Mesothelial cell of epicardium (in vitro differentiated cells): ENCODE measurements at regions not wholly inside any gene's neighbourhood (a gene's known extent, or its start where the extent isn't known, plus 50 kb on each side); places are given as distances from the start of the nearest gene placed in this dataset.

Source experiments
- DNase-seq, 2 experiments: peaks; one replicate each; pipeline ENCODE4 v3.0.0; 2021; ENCODE audit warnings: low spot score in 2 of 2; ENCODE audit not compliant: unreplicated experiment in 2 of 2
- H3K27ac Mint-ChIP-seq: 2 replicates; pipeline ENCODE4 v1.8.0; 2021; ENCODE audit warnings: mixed read lengths
- H3K27me3 Mint-ChIP-seq: 2 replicates; pipeline ENCODE4 v1.8.0; 2021; ENCODE audit warnings: low read depth, mixed read lengths
- H3K36me3 Mint-ChIP-seq: 2 replicates; pipeline ENCODE4 v1.8.0; 2021; ENCODE audit warnings: mixed read lengths
- H3K4me1 Mint-ChIP-seq: 2 replicates; pipeline ENCODE4 v1.8.0; 2021; ENCODE audit warnings: mixed read lengths
- H3K4me3 Mint-ChIP-seq: 2 replicates; pipeline ENCODE4 v1.8.0; 2021; ENCODE audit warnings: mild to moderate bottlenecking, moderate library complexity, mixed read lengths
- H3K9me3 Mint-ChIP-seq: 2 replicates; pipeline ENCODE4 v1.8.0; 2021; ENCODE audit warnings: mixed read lengths
- TF ChIP-seq, protein P1 (sequence below): fragments of 200-600 bp; sonication (generic); IDR thresholded peaks from one replicate; pipeline ENCODE4 v1.5.0; 2021; ENCODE audit warnings: antibody characterized with exemption; ENCODE audit not compliant: unreplicated experiment

DNA sequence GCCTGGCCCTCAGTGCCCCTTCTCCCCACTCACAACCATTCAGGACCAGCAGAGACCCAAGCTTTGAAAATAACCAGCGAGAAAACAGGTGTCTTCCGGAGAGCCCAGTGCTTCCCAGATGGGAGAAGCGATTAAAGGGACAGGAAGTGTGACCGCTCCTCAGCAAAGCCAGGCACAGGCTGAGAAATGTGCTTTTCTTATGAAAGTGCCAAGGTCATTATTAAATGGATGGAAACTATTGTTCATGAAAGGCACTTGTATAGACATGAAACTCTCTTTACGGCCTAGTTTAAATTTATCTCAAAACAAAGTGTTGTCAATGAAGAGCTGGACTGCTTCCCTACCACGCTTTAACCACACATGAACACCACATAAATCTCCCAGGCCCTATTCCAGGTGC lies 210.4 kb downstream of the SPTSSA start:
- no peaks in the 10 kb centered on the region for H3K4me1 Mint-ChIP-seq
- TF ChIP-seq, protein P1, sequence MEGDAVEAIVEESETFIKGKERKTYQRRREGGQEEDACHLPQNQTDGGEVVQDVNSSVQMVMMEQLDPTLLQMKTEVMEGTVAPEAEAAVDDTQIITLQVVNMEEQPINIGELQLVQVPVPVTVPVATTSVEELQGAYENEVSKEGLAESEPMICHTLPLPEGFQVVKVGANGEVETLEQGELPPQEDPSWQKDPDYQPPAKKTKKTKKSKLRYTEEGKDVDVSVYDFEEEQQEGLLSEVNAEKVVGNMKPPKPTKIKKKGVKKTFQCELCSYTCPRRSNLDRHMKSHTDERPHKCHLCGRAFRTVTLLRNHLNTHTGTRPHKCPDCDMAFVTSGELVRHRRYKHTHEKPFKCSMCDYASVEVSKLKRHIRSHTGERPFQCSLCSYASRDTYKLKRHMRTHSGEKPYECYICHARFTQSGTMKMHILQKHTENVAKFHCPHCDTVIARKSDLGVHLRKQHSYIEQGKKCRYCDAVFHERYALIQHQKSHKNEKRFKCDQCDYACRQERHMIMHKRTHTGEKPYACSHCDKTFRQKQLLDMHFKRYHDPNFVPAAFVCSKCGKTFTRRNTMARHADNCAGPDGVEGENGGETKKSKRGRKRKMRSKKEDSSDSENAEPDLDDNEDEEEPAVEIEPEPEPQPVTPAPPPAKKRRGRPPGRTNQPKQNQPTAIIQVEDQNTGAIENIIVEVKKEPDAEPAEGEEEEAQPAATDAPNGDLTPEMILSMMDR: no peak

DNA sequence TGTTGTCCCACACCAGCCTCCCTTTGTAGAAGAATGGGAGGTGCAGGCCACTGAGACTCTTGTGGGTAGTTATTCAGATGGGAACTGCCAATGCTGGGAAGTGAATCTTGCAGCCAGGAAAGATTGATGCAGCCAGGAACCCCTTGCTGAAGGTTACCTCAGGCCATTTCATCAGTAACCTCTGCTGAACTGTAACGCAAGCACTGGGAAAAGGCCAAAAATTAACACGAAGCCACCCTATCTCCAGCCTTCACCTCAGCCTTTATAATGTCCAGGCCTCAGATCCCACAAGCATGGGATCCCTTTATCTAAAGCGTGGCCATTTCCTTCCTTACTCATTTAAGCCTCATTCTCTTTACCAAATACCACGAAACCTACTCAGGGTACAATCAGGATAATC lies 211.1 kb downstream of the SPTSSA start:
- DNase-seq: no peak
- H3K27me3 Mint-ChIP-seq: no peaks in the 10 kb centered on the region
- no peaks in the 10 kb centered on the region for H3K36me3 Mint-ChIP-seq
- H3K9me3 Mint-ChIP-seq: no peaks in the 10 kb centered on the region
- TF ChIP-seq, protein P1: no peak
- no peak overlapping the region for H3K4me3 Mint-ChIP-seq
- H3K4me1 Mint-ChIP-seq: no peaks in the 10 kb centered on the region
- H3K27ac Mint-ChIP-seq: no peak overlapping the region

More for the DNA sequence above, 210.4 kb downstream of the SPTSSA start:
- H3K27me3 Mint-ChIP-seq: no peaks in the 10 kb centered on the region
- no peak for DNase-seq
- no peak overlapping the region for H3K27ac Mint-ChIP-seq
- no peaks in the 10 kb centered on the region for H3K36me3 Mint-ChIP-seq
- H3K4me3 Mint-ChIP-seq: no peak overlapping the region
- no peaks in the 10 kb centered on the region for H3K9me3 Mint-ChIP-seq

DNA sequence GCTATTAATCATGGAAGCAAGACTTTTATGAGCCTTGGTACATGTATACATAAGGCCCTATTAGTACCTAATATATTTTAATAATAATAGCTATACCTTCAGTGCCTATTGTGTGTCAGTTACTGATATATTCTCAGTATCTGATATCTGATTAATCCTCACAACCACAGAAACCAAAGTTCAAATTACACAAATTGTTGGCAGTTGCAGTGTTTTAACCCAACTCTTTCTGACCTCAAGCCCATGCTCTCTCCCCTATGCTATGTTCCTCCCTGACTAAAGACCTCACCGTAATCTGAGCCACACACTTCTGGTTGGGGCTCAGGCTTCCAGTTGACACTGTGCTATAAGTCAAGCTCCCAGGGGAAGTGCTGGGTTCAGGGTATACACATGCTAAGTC lies 214.4 kb downstream of the SPTSSA start:
- no peak overlapping the region for H3K27ac Mint-ChIP-seq

DNA sequence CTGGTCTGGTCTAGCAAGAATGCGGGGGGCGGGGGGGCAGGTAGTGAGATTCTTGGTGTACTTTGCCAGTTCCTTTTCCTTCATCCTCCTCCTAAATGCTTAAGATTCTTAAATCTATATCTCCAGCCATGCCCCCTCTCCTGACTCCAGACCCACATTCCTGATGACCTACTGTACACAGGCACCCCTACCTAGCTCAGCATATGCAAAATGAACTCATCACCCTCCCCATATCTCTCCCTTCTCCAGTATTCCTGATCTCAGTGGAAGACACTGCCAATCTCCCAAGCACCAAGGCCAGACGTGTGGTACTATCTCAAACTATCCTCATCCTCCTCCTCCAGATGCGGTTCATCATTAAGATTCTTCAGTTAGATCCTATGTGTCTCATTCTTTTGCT lies 215.8 kb downstream of the SPTSSA start:
- Mint-ChIP-seq H3K27me3 (peaks cover 3% of the 10 kb centered on the region), H3K4me1 (no peaks in the 10 kb centered on the region), H3K4me3 (no peak overlapping the region), H3K36me3 (no peaks in the 10 kb centered on the region), H3K27ac (no peak overlapping the region), H3K9me3 (no peaks in the 10 kb centered on the region)
- no peak for DNase-seq
- TF ChIP-seq, protein P1: no peak

More for the DNA sequence above, 214.4 kb downstream of the SPTSSA start:
- H3K4me3 Mint-ChIP-seq: no peak overlapping the region
- no peaks in the 10 kb centered on the region for H3K4me1 Mint-ChIP-seq
- no peak for DNase-seq
- H3K36me3 Mint-ChIP-seq: no peaks in the 10 kb centered on the region
- H3K9me3 Mint-ChIP-seq: no peaks in the 10 kb centered on the region
- TF ChIP-seq, protein P1: no peak
- H3K27me3 Mint-ChIP-seq: no peaks in the 10 kb centered on the region

DNA sequence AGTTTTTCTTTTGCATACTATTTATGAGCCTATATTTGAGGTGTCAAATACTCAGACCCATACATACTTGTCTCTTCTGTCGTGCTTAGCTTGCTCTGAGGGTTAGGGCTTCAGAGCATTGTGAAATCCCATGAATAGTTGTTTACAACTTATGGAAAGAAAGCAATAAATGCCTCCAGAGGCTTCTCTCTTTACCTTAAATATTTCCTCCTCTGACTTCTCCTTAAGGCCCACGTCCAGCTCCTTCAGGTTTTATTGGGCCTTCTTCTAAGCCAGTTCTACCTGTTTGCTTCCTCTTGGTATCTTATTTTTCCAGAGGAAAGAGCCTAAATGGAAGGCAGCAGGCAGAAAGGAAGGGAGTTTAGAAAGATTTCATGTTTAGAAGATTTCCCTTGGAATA lies 218.6 kb downstream of the SPTSSA start:
- Mint-ChIP-seq H3K36me3 (no peaks in the 10 kb centered on the region), H3K4me1 (no peaks in the 10 kb centered on the region)

DNA sequence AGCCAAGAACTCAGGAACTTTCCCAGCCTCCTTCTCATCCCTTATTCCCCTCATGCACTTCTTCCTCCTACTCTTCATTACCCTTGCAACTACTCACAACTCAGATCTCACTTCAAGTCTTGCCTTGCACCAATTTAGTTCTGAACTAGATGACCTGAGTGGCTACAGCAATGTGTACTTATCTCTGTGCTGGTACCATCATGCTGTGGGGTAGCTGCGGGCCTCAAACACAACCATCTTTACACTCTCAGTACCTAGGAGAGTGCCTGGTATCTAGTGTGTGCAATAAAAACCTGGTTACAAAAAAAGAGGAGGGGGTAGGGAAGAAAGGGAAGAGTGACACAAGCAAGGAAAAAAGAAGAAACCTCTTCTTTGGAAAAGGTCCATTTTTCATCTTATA lies 219.0 kb downstream of the SPTSSA start:
- Mint-ChIP-seq H3K9me3 (no peaks in the 10 kb centered on the region), H3K4me1 (no peaks in the 10 kb centered on the region), H3K27me3 (peaks cover 4% of the 10 kb centered on the region), H3K4me3 (no peak overlapping the region), H3K27ac (no peak overlapping the region), H3K36me3 (no peaks in the 10 kb centered on the region)
- TF ChIP-seq, protein P1: no peak
- no peak for DNase-seq

More for the DNA sequence above, 218.6 kb downstream of the SPTSSA start:
- no peak for DNase-seq
- Mint-ChIP-seq H3K4me3 (no peak overlapping the region), H3K9me3 (no peaks in the 10 kb centered on the region), H3K27ac (no peak overlapping the region), H3K27me3 (peaks cover 4% of the 10 kb centered on the region)
- TF ChIP-seq, protein P1: no peak
